NCI-H1694 treated with DMSO at 0.1 percent for 48 hours (cell line): ENCODE measurements at regions not wholly inside any gene's neighbourhood (a gene's known extent, or its start where the extent isn't known, plus 50 kb on each side); places are given as distances from the start of the nearest gene placed in this dataset.

Source experiments
- DNase-seq: peaks from one replicate; lab custom pipeline; 2025; lab: John Stamatoyannopoulos, UW

DNA sequence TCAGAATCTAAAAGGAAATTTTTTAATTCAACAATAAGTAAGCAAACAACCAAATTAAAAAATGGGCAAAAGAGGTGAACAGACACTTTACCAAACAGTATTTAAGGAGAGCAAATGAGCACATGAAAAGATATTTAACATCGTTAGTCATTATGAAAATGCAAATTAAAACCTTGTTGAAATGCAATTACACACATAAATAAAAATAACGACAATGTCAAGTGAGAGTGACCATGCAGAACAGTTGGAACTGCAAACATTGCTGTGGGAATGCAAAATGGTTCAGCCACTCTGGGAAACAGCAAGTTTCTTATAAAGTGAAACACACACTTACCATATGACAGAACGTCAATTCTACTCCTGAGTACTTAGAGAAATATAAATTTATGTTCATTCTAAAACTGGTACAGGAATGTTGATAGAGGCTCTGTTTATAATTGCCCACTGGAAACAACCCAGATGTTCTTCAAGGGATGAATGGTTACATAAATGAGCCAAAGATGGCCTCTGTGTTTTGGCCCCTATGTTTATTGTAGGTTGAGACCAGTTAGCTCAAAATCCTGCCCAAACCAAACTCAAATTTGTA, 678.1 kb downstream of the UQCRFS1 start:
- DNase-seq = no peak

GRCh38 chr19:28532765-28533341, 680.1 kb downstream of the UQCRFS1 start:
- no peak for DNase-seq

DNA sequence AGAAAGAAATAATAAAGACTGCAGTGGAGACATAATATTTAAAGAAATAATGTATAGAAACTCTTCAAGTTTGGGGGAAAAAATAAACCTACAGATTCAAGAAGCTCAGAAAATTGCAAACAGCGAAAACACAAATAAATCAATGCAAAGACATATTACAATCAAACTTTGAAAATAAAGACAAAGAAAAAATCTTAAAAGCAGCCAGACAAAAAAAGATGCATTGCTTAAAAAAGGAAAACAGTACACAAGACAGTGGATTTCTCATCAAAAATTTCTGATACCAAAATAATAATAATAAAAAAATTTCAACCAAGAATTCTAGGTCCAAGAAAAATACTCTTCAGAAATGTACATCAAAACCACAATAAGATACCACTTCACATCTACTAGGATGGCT, 681.0 kb downstream of the UQCRFS1 start:
- no peak for DNase-seq

DNA sequence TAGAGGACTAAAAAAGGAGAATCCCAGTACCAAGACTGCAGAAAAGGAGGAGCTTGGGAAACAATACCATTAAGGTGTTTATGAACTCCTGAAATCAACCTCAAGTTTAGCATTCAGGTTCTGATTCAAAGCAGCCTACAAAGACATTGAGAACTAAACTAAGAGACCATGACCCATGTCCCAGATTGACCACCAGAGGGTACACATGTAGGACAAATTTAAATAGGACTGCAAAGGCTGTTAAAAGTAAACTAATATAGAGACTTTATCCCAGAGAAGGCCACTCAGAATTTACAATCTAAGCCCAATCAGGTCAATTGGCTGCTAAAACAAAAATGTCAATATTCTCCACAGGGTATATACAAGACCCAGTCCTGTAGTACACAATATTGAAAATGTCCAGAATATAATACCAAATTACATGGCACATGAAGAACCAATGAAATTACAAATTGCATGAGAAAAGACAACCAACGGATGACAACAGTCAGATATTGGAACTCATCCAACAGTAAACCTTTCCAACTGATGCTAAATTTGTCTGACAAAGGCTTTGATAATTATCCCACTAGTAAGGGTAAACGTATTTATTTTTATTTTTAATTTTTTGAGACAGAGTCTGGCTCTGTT, 682.4 kb downstream of the UQCRFS1 start:
- no peak for DNase-seq

GRCh38 chr19:28526038-28526437, 686.9 kb downstream of the UQCRFS1 start:
- no peak for DNase-seq

GRCh38 chr19:28523619-28524018, 689.3 kb downstream of the UQCRFS1 start:
- no peak for DNase-seq

GRCh38 chr19:28522545-28522922, 690.4 kb downstream of the UQCRFS1 start:
- no peak for DNase-seq

GRCh38 chr19:28521614-28522544, 691.1 kb downstream of the UQCRFS1 start:
- DNase-seq = no peak

DNA sequence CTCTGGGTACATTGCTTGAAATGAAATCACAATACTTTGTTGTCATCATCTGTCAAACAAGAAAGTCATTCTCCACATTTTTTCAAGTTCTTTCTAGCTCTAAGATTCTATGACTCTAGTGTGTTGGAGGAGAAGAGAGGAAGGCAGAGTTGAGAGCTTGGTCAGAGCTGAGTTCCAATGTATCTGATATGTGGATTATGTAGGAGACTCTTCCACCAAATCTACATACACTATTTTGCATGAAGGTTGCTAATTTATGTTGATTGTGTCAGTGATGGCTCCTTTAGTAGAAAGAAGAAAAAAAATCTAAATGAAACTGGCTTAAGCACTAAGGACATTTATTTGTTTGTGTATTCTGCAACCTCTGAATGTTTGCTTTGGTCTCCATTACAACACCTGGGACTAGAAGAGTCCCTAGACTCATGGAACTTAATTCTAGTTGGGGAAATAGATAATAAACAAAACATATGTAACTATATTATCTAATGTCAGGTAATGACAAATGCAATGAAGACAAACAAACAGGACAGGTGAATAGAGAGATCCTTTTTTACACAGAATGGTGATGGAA, 691.9 kb downstream of the UQCRFS1 start:
- no peak for DNase-seq

DNA sequence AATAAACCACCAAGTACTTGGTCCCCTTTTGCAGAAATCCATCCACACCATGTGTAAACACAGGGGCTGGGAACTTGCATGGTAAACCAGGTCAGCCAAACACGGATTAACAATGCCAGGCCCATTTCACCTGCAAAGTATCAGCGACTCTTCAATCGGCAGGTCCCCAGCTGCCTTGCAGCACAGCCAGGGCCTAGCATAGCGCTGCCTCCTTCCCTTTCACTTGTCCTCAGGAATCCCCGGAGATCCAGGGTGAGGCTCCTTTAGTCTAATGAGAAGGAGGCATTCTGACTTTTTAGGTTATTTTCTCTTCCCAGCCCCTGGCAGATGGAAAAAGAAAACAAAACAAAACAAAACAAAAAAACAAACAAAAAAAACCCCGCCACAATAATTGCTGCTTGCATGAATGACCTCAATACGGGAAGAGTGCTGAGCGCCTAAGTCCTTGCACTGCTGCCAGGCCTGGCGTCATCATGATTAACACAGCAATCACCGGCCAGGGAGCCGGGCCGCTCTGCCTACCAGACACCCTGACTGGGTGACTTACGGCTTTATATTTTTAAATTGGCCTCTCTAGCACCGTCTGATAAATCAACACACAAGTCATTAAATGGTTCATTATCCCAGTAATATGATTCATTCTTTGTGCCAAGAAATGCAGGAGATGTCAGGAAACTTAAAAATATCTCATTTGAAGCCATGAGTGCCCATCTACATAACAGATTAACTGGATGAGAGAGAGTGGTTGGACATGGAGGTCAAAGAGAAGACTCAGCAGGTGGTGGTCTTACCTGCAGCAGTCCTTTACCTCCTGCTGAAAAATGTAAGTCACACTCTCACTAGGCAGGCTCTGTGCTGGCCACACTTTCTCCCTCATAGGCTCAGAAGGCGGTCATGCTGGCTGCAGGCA, 692.7 kb downstream of the UQCRFS1 start:
- no peak for DNase-seq

GRCh38 chr19:28519218-28519779, 693.7 kb downstream of the UQCRFS1 start:
- DNase-seq = no peak

DNA sequence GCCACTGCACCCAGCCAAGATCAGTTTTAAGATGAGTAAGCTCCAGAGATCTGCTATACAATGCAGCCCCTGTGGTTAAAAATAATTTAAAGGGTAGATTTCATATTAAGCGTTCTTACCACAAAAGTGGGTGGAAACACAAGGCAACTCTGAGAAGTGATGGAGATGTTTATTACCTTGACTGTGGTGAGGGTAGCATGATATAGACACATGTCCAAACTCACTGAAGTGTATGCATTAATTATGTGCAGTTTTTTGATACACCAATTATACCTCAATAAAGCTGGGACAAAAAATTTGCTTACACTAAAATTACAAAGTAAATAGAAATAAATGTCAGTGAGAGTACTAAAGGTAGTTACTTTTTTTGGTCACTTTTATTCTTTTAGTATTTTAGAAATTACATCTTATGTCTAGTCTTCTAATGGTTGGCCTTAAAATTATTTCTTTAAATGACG, 696.5 kb downstream of the UQCRFS1 start:
- DNase-seq = no peak

- no peak for DNase-seq
These were observed 698.8 kb downstream of the UQCRFS1 start for GRCh38 chr19:28514166-28514565.

DNA sequence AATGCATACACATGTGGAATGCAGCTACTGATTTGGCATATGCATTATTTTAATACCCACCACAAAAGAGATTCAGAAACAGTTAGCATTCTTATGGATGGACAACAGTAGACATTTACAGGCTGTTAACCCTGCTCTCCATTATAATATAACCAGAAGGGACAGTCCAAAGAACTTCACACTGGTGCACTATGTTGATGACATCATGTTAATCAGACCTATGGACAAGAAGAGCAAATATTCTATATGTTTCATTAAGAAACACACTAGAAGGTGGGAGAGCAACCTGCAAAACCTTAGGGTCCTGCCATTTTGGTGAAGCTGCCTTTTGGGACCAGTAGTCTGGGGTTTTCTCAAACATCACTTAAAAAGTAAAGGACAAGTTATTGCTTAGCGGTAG, 701.3 kb downstream of the UQCRFS1 start:
- no peak for DNase-seq

GRCh38 chr19:28509079-28509895, 703.7 kb downstream of the UQCRFS1 start:
- DNase-seq = no peak

- DNase-seq = no peak
These were observed 704.3 kb downstream of the UQCRFS1 start for GRCh38 chr19:28508666-28509065.

DNA sequence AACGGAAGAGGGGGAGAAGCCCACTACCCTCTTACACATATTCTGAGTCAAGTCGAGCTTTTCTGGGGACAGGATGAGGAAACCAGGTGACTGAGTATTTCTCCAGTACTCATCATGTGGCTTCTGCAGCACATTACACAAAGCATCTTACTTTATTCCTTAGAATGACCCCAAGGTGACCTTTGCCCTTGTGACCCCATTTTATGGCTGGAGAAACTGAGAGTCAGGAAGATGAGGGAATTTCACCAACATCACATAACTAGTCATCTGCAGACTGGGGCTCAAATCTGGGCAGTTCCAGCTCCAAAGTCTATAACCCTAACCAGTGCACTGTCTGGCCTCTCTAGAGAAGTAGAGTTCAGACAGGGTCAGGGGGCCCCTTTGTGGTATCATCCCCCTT, 707.0 kb downstream of the UQCRFS1 start:
- DNase-seq = no peak

- no peak for DNase-seq
These were observed 707.8 kb downstream of the UQCRFS1 start for GRCh38 chr19:28505134-28505533.

- no peak for DNase-seq
These were observed 708.2 kb downstream of the UQCRFS1 start for GRCh38 chr19:28504727-28505126.

DNA sequence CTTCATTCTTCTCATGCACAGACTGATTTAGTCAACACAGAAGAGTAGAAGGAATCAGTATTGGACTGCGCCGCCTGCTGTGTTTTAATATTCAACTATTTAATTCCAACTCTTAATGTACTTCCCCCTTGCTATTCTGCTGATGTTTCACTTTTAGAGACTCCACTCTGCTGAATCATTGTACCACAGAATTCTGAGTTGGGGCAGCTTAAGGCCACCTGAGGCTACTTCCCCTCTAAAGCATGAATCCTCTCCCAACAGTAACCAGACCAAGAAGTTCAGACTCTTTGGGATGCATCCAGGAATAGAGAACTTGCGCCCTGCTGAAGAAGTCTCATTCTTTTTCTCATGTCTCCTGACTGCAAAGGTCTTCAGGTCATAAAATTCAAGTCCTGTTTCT, 708.8 kb downstream of the UQCRFS1 start:
- no peak for DNase-seq
